RWPE2 (cell line): ENCODE measurements at regions not wholly inside any gene's neighbourhood (a gene's known extent, or its start where the extent isn't known, plus 50 kb on each side); places are given as distances from the start of the nearest gene placed in this dataset.

ENCODE experiments used
- ATAC-seq: fragments of 200-7000 bp; cut with Tn5 transposase; 3 replicates; pipeline ENCODE4 v1.9.1; 2021; ENCODE audit warnings: low read depth
- DNase-seq: peaks from one replicate; pipeline ENCODE4 v3.0.0-alpha.2; 2020; ENCODE audit warnings: low spot score
- H3K27ac ChIP-seq: fragments of 450-650 bp; 2 replicates; pipeline ENCODE4 v1.5.1; 2017; ENCODE audit warnings: mild to moderate bottlenecking; ENCODE audit not compliant: poor library complexity, severe bottlenecking
- H3K27me3 ChIP-seq: fragments of 250-450 bp; sonication (Bioruptor Pico); 2 replicates; pipeline ENCODE4 v1.5.1; 2021; ENCODE audit warnings: mild to moderate bottlenecking, moderate library complexity; ENCODE audit not compliant: insufficient read depth, poor library complexity, severe bottlenecking
- H3K36me3 ChIP-seq: fragments of 250-450 bp; sonication (Bioruptor Pico); 2 replicates; pipeline ENCODE4 v1.5.1; 2020; ENCODE audit warnings: low read depth, mild to moderate bottlenecking, moderate library complexity
- H3K4me1 ChIP-seq: fragments of 250-450 bp; sonication (Bioruptor Pico); 2 replicates; pipeline ENCODE4 v1.5.1; 2021; ENCODE audit warnings: mild to moderate bottlenecking, moderate library complexity; ENCODE audit not compliant: insufficient read depth, poor library complexity, severe bottlenecking
- H3K4me3 ChIP-seq: fragments of 250-450 bp; sonication (Bioruptor Pico); 2 replicates; pipeline ENCODE4 v1.5.1; 2021; ENCODE audit warnings: mild to moderate bottlenecking, moderate library complexity; ENCODE audit not compliant: severe bottlenecking
- H3K9me3 ChIP-seq: fragments of 250-450 bp; sonication (Bioruptor Pico); 2 replicates; pipeline ENCODE4 v1.5.1; 2021; ENCODE audit warnings: mild to moderate bottlenecking, moderate library complexity; ENCODE audit not compliant: severe bottlenecking
- CTCF ChIP-seq: fragments of 450-650 bp; IDR thresholded peaks from one replicate; pipeline ENCODE4 v1.5.1; 2017; ENCODE audit warnings: mild to moderate bottlenecking, moderate library complexity; ENCODE audit not compliant: poor library complexity, severe bottlenecking

DNA sequence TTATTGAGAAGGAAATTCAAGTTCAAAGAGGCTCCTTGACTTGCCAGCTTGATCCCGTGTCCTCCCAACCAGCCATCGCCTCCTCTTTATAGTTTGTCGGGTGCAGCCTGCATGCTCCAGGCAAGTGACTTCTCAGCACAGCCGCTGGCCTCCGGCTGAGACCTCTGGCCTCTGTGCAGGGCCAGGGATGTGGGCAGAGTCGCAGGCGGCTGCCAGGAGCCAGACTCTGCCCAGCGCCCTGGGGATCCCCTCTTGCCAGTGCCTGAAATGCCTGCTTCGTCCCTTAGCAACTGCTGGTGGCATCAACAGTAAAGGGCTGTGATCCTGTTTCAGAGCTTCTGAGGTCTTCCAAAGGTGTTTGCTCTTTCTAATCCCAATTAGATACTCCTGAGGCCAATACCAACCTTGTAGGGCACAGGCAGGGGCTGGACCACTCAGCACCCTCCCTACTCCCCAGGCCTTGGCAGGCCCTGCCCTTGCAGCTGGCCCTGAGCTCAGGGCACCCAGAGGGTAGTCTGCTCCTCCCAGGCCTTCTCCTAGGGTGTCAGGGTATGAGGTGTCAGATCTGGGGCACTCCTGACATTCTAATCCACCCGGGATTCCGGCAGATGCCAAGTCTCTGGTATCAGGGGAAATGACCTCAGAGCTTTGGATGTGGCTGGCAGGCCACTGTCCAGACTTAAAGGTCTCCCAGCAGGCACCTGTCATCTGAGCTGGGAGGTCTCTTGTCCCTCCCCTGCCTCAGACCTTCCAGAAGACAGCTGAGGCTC lies 68.0 kb upstream of the SIAH1 start:
- Histone ChIP-seq H3K27me3 (no peaks in the 10 kb centered on the region), H3K27ac (no peak overlapping the region), H3K4me1 (peaks cover 5% of the 10 kb centered on the region), H3K36me3 (no peaks in the 10 kb centered on the region), H3K9me3 (no peaks in the 10 kb centered on the region), H3K4me3 (no peak overlapping the region)
- no peak for ATAC-seq
- no peak for DNase-seq
- TF ChIP-seq CTCF = no peak

GRCh38 chr16:48451323-48451722 lies 66.1 kb upstream of the SIAH1 start:
- Histone ChIP-seq H3K36me3 (no peaks in the 10 kb centered on the region), H3K4me1 (no peaks in the 10 kb centered on the region), H3K27ac (no peak overlapping the region), H3K4me3 (no peak overlapping the region), H3K27me3 (no peaks in the 10 kb centered on the region), H3K9me3 (no peaks in the 10 kb centered on the region)
- DNase-seq (no peak), ATAC-seq (no peak)
- TF ChIP-seq CTCF = no peak

DNA sequence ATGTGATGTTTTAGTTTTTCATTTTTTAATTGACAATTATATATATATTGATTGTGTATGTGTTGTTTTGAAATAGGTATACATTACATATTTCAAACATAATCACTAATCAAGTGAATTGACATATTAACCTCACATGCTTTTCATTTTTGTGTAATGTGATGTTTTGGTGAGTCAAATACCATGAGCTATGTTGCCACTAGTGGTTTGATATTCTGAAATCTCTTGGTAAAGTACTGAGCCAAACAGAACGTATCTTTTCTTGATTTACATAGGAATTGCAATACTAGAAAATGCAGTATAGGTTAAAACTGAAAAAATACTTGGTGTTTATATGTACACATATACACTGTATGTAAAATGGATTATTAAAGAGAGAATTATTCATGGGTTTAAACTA lies 65.2 kb upstream of the SIAH1 start:
- DNase-seq (no peak), ATAC-seq (no peak)
- H3K4me3 ChIP-seq = no peak overlapping the region
- no peak overlapping the region for H3K27ac ChIP-seq
- no peaks in the 10 kb centered on the region for H3K27me3 ChIP-seq
- H3K36me3 ChIP-seq = no peaks in the 10 kb centered on the region
- H3K4me1 ChIP-seq = peaks cover under 1% of the 10 kb centered on the region
- H3K9me3 ChIP-seq = no peaks in the 10 kb centered on the region
- TF ChIP-seq CTCF = no peak

DNA sequence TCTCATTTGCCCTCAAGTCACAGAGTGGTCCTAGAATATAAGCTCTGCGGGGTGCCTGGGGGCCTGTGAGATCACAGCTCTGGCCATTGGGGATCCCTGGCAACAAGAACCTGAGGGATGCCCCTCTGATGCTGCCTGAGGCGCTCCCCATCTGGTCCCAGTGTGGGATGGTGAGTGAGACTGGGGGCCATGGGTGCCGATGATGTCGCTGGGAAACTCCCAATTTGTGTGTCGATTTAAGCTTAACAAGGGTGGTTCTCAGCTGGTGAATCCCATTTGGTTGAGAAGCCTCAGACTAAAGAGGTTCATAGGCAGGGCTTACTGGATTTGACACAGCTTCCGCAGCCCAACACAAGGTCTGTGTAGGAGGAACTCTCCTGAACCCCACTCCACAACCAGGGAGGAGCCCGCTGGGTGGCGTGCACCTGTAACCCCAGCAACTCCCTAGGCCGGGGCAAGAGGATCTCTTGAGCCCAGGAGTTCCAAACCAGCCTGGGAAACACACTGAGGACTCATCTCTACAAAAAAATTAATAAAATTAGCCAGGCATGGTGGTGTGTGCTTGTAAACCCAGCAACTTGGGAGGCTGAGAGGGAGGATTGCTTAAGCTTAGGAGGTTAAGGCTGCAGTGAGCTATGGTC lies 63.7 kb upstream of the SIAH1 start:
- Histone ChIP-seq H3K27me3 (no peaks in the 10 kb centered on the region), H3K4me3 (no peak overlapping the region), H3K36me3 (no peaks in the 10 kb centered on the region), H3K9me3 (no peaks in the 10 kb centered on the region), H3K27ac (no peak overlapping the region), H3K4me1 (peaks cover 8% of the 10 kb centered on the region)
- no peak for DNase-seq
- no peak for TF ChIP-seq CTCF
- no peak for ATAC-seq
